Uterus (tissue), 2 donors: ENCODE measurements at regions not wholly inside any gene's neighbourhood (a gene's known extent, or its start where the extent isn't known, plus 50 kb on each side); places are given as distances from the start of the nearest gene placed in this dataset.

Source experiments
- POLR2A ChIP-seq, 2 donors: fragments of 450-650 bp; IDR thresholded peaks; one replicate each; pipeline ENCODE4 v1.6.1; 2016; ENCODE audit warnings: antibody characterized with exemption in 2 of 2, mild to moderate bottlenecking in 1 of 2, moderate library complexity in 1 of 2
- TF ChIP-seq, protein P1 (sequence below), 4 experiments: fragments of 200-600 bp in 2 of 4; fragments of 450-650 bp in 2 of 4; sonication (generic) in 2 of 4; IDR thresholded peaks; one replicate each; pipeline ENCODE4 v1.5.1; 2016 to 2019; ENCODE audit warnings: antibody characterized with exemption in 4 of 4, mild to moderate bottlenecking in 2 of 4, moderate library complexity in 1 of 4

DNA sequence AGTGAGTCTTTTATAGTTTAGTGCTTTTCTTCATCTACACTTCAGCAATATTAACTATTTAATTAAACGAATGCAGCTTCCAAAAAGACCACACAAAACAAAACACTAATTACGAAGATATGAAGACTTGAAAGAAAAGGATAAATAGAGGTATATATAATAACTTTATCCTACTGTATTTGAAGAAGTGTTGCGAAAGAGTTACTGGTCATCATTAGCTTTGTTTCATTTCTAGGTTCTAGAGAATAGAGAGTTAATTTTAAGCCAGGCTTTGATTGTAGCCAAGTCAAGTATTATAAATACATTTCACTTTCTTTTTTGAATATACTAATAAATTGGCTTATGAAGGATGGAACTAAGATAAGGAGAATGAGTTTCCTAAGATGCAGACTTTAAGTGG is 416.8 kb upstream of the GBE1 start:
- TF ChIP-seq, protein P1, sequence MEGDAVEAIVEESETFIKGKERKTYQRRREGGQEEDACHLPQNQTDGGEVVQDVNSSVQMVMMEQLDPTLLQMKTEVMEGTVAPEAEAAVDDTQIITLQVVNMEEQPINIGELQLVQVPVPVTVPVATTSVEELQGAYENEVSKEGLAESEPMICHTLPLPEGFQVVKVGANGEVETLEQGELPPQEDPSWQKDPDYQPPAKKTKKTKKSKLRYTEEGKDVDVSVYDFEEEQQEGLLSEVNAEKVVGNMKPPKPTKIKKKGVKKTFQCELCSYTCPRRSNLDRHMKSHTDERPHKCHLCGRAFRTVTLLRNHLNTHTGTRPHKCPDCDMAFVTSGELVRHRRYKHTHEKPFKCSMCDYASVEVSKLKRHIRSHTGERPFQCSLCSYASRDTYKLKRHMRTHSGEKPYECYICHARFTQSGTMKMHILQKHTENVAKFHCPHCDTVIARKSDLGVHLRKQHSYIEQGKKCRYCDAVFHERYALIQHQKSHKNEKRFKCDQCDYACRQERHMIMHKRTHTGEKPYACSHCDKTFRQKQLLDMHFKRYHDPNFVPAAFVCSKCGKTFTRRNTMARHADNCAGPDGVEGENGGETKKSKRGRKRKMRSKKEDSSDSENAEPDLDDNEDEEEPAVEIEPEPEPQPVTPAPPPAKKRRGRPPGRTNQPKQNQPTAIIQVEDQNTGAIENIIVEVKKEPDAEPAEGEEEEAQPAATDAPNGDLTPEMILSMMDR (IDR thresholded peaks at IDR 0.05) = no peak
- no peak for TF ChIP-seq POLR2A (IDR thresholded peaks at IDR 0.05)
